ENCODE measurements at regions not wholly inside any gene's neighbourhood (a gene's known extent, or its start where the extent isn't known, plus 50 kb on each side); places are given as distances from the start of the nearest gene placed in this dataset.

DNA sequence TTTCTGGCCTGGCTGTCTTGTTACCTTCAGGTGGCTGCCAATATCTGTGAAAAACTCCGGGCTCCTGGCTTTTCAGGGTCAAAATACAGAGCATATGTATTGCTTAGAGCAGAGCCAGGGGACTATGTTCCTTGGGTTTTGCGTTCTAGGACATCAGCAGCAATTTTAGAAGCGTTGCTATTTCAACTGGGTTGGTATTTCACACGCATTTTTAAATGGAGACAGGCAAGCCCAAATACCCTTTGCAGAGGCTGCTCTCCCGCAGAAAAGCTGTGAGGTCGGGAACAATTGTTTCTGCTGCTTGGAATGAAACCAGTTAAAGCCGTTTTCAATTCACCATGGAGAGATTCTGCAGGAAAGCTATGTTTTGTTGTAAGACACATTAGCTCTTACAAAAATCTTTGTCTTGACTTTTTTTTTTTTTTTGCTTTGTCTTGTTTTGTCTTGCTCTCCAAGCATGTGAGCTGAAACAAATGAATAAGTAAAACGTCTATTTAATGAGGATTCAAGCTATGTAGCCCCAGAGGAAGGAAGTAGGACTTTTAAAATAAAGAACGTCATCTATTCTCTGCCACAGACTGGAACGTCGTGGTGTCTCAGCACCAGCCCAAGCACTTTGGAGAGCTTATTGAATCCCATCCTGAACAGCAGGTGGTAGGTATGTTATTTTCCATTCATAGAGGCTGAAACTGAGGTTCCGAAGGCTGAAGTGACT lies 181.0 kb upstream of the TBX3 start:
- TF ChIP-seq, protein P1, sequence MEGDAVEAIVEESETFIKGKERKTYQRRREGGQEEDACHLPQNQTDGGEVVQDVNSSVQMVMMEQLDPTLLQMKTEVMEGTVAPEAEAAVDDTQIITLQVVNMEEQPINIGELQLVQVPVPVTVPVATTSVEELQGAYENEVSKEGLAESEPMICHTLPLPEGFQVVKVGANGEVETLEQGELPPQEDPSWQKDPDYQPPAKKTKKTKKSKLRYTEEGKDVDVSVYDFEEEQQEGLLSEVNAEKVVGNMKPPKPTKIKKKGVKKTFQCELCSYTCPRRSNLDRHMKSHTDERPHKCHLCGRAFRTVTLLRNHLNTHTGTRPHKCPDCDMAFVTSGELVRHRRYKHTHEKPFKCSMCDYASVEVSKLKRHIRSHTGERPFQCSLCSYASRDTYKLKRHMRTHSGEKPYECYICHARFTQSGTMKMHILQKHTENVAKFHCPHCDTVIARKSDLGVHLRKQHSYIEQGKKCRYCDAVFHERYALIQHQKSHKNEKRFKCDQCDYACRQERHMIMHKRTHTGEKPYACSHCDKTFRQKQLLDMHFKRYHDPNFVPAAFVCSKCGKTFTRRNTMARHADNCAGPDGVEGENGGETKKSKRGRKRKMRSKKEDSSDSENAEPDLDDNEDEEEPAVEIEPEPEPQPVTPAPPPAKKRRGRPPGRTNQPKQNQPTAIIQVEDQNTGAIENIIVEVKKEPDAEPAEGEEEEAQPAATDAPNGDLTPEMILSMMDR (IDR thresholded peaks at IDR 0.05; ENCODE audit: low read depth, low read length), result no peak
- Histone ChIP-seq H3K4me3 (no peak overlapping the region), H3K27ac (no peak overlapping the region), H3K9me3 (ENCODE audit: low read depth) (no peaks in the 10 kb centered on the region), H3K4me1 (ENCODE audit: low read depth) (no peaks in the 10 kb centered on the region), H3K36me3 (no peaks in the 10 kb centered on the region), H3K27me3 (no peaks in the 10 kb centered on the region)
- peak in 1 of 2 donors; percentile 6 for DNase-seq (ENCODE audit: low read depth in 1 of 2, low spot score in 1 of 2)

DNA sequence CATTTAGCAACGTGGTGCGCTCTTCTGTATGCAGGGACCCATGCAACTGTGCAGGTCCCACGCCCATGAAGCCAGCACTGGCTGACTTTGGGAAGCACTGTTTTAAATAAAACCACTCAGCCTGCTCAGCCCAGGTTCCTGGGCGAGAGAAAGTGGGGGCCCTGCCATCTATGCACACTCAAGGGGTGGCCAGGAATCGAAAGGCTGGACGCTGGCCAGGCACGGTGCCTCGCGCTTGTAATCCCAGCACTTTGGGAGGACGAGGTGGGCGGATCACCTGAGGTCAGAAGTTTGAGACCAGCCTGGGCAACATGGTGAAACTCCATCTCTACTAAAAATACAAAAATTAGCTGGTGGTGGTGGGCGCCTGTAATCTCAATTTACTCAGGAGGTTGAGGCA lies 179.9 kb upstream of the TBX3 start:
- Histone ChIP-seq H3K27me3 (no peaks in the 10 kb centered on the region), H3K4me3 (no peak overlapping the region), H3K9me3 (ENCODE audit: low read depth) (no peaks in the 10 kb centered on the region), H3K4me1 (ENCODE audit: low read depth) (no peaks in the 10 kb centered on the region), H3K36me3 (no peaks in the 10 kb centered on the region), H3K27ac (no peak overlapping the region)
- no peak for DNase-seq (ENCODE audit: low read depth in 1 of 2, low spot score in 1 of 2)
- TF ChIP-seq, protein P1 (IDR thresholded peaks at IDR 0.05; ENCODE audit: low read depth, low read length), result no peak

DNA sequence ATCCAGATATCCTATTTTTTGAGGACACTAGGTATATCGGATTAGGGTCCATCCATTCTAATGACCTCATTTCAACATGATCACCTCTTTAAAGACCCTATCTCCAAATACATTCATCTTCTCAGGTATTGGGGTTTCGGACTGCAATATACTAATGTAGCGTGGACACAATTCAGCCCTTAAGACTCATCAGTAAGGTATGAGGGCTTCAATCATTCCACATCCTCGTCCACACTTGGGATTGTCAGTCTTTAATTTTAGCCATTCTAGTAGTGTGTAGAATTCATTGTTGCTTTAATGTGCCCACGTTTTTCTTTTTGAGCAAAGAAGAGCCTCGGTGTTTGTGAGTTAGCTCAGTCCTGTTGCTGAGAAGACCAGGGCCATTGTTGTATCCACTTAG lies 177.0 kb upstream of the TBX3 start:
- no peaks in the 10 kb centered on the region for H3K27me3 ChIP-seq
- H3K4me1 ChIP-seq (ENCODE audit: low read depth), result no peaks in the 10 kb centered on the region
- TF ChIP-seq, protein P1 (IDR thresholded peaks at IDR 0.05; ENCODE audit: low read depth, low read length), result no peak
- no peak overlapping the region for H3K4me3 ChIP-seq
- H3K9me3 ChIP-seq (ENCODE audit: low read depth), result no peaks in the 10 kb centered on the region
- DNase-seq (ENCODE audit: low read depth in 1 of 2, low spot score in 1 of 2), result no peak
- no peaks in the 10 kb centered on the region for H3K36me3 ChIP-seq
- no peak overlapping the region for H3K27ac ChIP-seq

DNA sequence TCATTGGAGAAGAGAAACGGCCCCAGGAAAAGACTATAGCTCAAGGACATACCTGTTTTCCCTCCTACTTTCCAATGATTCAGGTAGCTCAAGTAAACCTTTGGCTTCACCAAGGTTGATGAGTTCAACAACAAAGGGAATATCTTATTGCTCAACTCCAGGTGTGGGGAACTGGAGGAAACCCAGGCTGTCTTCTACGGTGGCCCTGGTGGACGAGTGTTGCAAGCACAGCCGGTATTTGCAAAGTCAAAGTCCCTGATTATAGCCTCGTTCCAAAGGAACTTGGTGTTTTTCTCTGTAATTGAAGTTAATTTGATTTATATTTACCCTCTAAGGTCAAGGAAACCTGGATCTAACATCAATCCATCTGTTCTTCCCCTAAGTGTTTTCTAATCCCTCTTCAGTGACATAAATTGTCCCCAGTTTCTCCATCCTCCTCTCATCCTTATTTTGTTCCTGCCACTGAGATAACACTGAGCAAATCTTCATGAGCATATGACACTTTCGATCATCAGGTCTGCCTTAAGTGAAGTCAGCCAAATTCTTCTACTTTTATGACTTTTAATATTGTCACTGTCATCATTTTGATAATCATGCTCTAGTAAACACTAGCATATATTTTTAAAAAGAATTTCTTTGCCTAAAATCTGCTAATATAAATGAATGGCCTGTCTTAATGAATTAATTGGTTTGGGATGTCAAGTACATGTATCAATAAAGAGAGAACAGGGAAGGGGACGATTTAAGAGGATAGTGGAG lies 174.6 kb upstream of the TBX3 start:
- TF ChIP-seq, protein P1 (IDR thresholded peaks at IDR 0.05; ENCODE audit: low read depth, low read length), result peak; percentile 28
- Histone ChIP-seq H3K9me3 (ENCODE audit: low read depth) (no peaks in the 10 kb centered on the region), H3K4me1 (ENCODE audit: low read depth) (no peaks in the 10 kb centered on the region), H3K27ac (no peak overlapping the region), H3K27me3 (no peaks in the 10 kb centered on the region), H3K36me3 (no peaks in the 10 kb centered on the region), H3K4me3 (no peak overlapping the region)
- DNase-seq (ENCODE audit: low read depth in 1 of 2, low spot score in 1 of 2), result no peak

DNA sequence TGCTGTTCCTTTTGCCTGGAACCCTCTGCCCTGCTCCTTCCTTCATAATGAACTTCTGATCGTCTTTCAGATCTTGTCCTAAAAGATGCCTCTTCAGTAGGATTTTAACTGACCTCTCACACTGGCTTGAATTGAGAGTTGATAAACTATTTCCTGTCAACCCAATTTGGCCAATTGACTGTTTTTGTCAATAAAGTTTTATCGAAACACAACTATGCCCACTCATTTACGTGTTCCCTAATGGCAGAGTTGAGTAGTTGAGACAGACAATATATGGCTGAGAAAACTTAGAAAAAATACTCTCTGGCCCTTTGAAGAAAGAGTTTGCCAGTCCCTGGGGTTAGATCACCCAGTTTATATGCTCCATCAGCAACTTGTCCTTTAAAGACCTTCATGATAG lies 171.7 kb upstream of the TBX3 start:
- Histone ChIP-seq H3K27ac (no peak overlapping the region), H3K27me3 (no peaks in the 10 kb centered on the region), H3K9me3 (ENCODE audit: low read depth) (no peaks in the 10 kb centered on the region), H3K36me3 (no peaks in the 10 kb centered on the region), H3K4me3 (no peak overlapping the region), H3K4me1 (ENCODE audit: low read depth) (no peaks in the 10 kb centered on the region)
- TF ChIP-seq, protein P1 (IDR thresholded peaks at IDR 0.05; ENCODE audit: low read depth, low read length), result no peak
- DNase-seq (ENCODE audit: low read depth in 1 of 2, low spot score in 1 of 2), result no peak
